Spleen (tissue), 11 donors: ENCODE measurements at regions not wholly inside any gene's neighbourhood (a gene's known extent, or its start where the extent isn't known, plus 50 kb on each side); places are given as distances from the start of the nearest gene placed in this dataset.

ENCODE experiments used
- DNase-seq: peaks from one replicate; pipeline ENCODE4 v3.0.0-alpha.2; 2020
- H3K27ac ChIP-seq, 8 donors: fragments of 200-600 bp; sonication (generic) in 7 of 8; 1 replicate in 4 of 8; 2 replicates in 4 of 8; pipeline versions ENCODE4 v1.5.0 to v1.8.0; 2016 to 2021; ENCODE audit warnings: inconsistent platforms in 4 of 8, mild to moderate bottlenecking in 4 of 8, moderate library complexity in 1 of 8
- H3K27me3 ChIP-seq, 7 donors: fragments of 200-600 bp; sonication (generic) in 6 of 7; replicated peaks in 1 of 7; 1 replicate in 4 of 7; 2 replicates in 3 of 7; pipeline versions ENCODE4 v1.5.0 to v1.8.0; 2016 to 2021; ENCODE audit warnings: inconsistent platforms in 3 of 7, mild to moderate bottlenecking in 1 of 7
- H3K36me3 ChIP-seq, 6 donors: fragments of 200-600 bp; sonication (generic) in 5 of 6; 1 replicate in 4 of 6; 2 replicates in 2 of 6; pipeline versions ENCODE4 v1.5.0 to v1.8.0; 2016 to 2021; ENCODE audit warnings: inconsistent platforms in 2 of 6
- H3K4me1 ChIP-seq, 6 donors: fragments of 200-600 bp; sonication (generic) in 5 of 6; 1 replicate in 3 of 6; 2 replicates in 3 of 6; pipeline versions ENCODE4 v1.5.0 to v1.8.0; 2016 to 2021; ENCODE audit warnings: inconsistent platforms in 3 of 6
- H3K4me3 ChIP-seq, 8 donors: fragments of 200-600 bp; sonication (generic) in 7 of 8; 1 replicate in 4 of 8; 2 replicates in 4 of 8; pipeline versions ENCODE4 v1.5.0 to v1.8.0; 2016 to 2021; ENCODE audit warnings: inconsistent platforms in 4 of 8, mild to moderate bottlenecking in 4 of 8, moderate library complexity in 2 of 8
- H3K9me3 ChIP-seq, 8 donors: fragments of 200-600 bp; sonication (generic) in 7 of 8; 1 replicate in 4 of 8; 2 replicates in 4 of 8; pipeline versions ENCODE4 v1.5.0 to v1.8.0; 2016 to 2021; ENCODE audit warnings: inconsistent platforms in 4 of 8
- POLR2A ChIP-seq, 3 donors: fragments of 450-650 bp; IDR thresholded peaks; one replicate each; pipeline ENCODE4 v1.5.1; 2017; ENCODE audit warnings: antibody characterized with exemption in 3 of 3, mild to moderate bottlenecking in 1 of 3
- POLR2AphosphoS5 ChIP-seq, 3 donors: sonication (generic); formaldehyde crosslinking; IDR thresholded peaks; one replicate each; pipeline ENCODE4 v1.5.1; 2017; ENCODE audit warnings: antibody characterized with exemption in 3 of 3
- WGBS, 5 donors: extraction: QIAGEN DNeasy Blood & Tissue Kit in 3 of 5; methylation state at CpG; one replicate each; pipeline versions ENCODE4 v1.1.5 to v1.1.7; 2013 to 2018; 5-methylcytosine and 5-hydroxymethylcytosine counted together
- intact Hi-C: fragments of 100-400 bp; cut with DNase I; formaldehyde crosslinking; loops from one replicate; pipeline ENCODE4 v1.15.0; 2023; ENCODE audit warnings: low total_unique reads
- TF ChIP-seq, protein P1 (sequence below), 11 experiments: fragments of 200-600 bp in 7 of 11; fragments of 450-650 bp in 4 of 11; sonication (generic) in 4 of 11; IDR thresholded peaks in 8 of 11; conservative IDR thresholded peaks in 3 of 11; 1 replicate in 7 of 11; 2 replicates in 4 of 11; pipeline versions ENCODE4 v1.4.0 to v1.8.0; 2016 to 2021; ENCODE audit warnings: antibody characterized with exemption in 11 of 11, inconsistent platforms in 4 of 11, mild to moderate bottlenecking in 1 of 11
- donor health status: healthy with polysubstance abuse.
- donor health status: DM: no; HTN: no; CAD: no; lungs with moderate emphysema.
- donor health status: DM: no; HTN: no; CAD: no.
- donor health status: Bipolar disorder and iron deficiency.
- donor health status: healthy.
- donor health status: DM: no; HTN: no; CAD: no.
- donor health status: DM: yes; HTN: yes; CAD: no.

DNA sequence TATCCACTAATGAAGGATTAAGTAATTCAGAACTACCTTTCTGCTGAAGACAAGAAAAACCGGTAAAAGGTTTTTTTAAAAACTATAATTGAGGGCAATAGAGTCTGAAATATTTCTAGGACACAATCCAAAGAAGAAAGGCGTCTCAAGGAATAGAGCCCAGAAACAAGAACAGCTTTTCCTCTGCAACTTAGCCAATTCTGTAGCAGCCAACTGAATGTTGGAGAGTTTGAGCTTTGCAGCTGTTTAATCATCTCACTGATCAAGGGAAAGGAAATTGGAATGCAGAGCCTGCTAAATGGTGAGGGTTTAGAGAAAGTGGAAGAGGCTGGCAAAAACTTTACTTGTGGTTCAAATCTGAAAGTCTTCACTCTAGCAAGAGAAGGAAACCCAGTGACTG lies 818.9 kb downstream of the KCNT2 start:
- Histone ChIP-seq H3K4me3 (no peak overlapping the region), H3K36me3 (no peaks in the 10 kb centered on the region), H3K9me3 (peaks cover 0 to 16% (median 6%) of the 10 kb centered on the region in 8 donors), H3K4me1 (no peaks in the 10 kb centered on the region), H3K27me3 (no peaks in the 10 kb centered on the region), H3K27ac (no peak overlapping the region)
- TF ChIP-seq POLR2AphosphoS5 (IDR thresholded peaks at IDR 0.05) = no peak
- TF ChIP-seq POLR2A (IDR thresholded peaks at IDR 0.05) = no peak
- TF ChIP-seq, protein P1, sequence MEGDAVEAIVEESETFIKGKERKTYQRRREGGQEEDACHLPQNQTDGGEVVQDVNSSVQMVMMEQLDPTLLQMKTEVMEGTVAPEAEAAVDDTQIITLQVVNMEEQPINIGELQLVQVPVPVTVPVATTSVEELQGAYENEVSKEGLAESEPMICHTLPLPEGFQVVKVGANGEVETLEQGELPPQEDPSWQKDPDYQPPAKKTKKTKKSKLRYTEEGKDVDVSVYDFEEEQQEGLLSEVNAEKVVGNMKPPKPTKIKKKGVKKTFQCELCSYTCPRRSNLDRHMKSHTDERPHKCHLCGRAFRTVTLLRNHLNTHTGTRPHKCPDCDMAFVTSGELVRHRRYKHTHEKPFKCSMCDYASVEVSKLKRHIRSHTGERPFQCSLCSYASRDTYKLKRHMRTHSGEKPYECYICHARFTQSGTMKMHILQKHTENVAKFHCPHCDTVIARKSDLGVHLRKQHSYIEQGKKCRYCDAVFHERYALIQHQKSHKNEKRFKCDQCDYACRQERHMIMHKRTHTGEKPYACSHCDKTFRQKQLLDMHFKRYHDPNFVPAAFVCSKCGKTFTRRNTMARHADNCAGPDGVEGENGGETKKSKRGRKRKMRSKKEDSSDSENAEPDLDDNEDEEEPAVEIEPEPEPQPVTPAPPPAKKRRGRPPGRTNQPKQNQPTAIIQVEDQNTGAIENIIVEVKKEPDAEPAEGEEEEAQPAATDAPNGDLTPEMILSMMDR (IDR thresholded peaks at IDR 0.05 in 8 of 11, conservative IDR thresholded peaks at IDR 0.05 in 3 of 11) = no peak
- no peak for DNase-seq
- intact Hi-C loops = no loop called here
- 76 to 91% (median 81%) methylated on average over 2 of the region's 2 CpGs for WGBS, 5 donors

DNA sequence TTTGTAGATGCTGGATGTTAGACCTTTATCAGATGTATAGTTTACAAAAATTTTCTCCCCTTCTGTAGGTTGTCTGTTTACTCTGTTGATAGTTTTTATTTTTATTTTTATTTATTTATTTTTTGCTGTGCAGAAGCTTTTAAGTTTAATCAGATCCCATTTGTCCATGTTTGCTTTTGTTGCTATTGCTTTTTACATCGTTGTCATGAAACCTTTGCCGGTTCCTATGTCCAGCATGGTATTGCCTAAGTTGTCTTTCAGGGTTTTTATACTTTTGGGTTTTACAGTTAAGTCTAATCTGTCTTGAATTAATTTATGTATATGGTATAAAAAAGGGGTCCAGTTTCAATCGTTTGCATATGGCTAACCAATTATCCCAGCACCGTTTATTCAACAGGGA lies 819.5 kb downstream of the KCNT2 start:
- WGBS, 5 donors = 74 to 97% (median 88%) methylated on average over 4 of the region's 4 CpGs
- Histone ChIP-seq H3K36me3 (no peaks in the 10 kb centered on the region), H3K9me3 (peaks cover 0 to 16% (median 6%) of the 10 kb centered on the region in 8 donors), H3K4me3 (no peak overlapping the region), H3K4me1 (no peaks in the 10 kb centered on the region), H3K27me3 (no peaks in the 10 kb centered on the region), H3K27ac (no peak overlapping the region)
- TF ChIP-seq, protein P1 (IDR thresholded peaks at IDR 0.05 in 8 of 11, conservative IDR thresholded peaks at IDR 0.05 in 3 of 11) = no peak
- TF ChIP-seq POLR2A (IDR thresholded peaks at IDR 0.05) (no peak), POLR2AphosphoS5 (IDR thresholded peaks at IDR 0.05) (no peak)
- no peak for DNase-seq
- intact Hi-C loops = no loop called here

DNA sequence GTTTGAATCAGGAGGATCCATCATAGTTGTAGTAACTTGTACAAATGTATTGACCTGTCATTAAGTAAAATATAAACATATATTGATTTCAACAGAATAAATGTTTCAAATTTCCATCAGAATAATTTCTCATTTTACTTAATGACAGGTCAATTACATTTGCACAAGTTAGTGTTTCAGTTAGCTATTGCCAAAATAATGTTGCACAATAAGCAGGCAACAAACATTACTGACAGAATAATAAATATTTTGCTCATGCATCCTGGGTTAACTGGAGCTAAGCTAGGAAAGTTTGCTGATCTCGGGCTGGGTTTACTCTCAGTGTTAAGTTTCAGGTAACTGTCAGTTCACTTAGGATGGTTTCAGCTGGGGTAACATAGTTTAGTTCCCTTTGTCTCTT lies 822.4 kb downstream of the KCNT2 start:
- intact Hi-C loops = no loop called here
- peaks cover 0 to 7% (median 0%) of the 10 kb centered on the region in 8 donors for H3K9me3 ChIP-seq
- no peak for TF ChIP-seq POLR2AphosphoS5 (IDR thresholded peaks at IDR 0.05)
- TF ChIP-seq, protein P1 (IDR thresholded peaks at IDR 0.05 in 8 of 11, conservative IDR thresholded peaks at IDR 0.05 in 3 of 11) = no peak
- TF ChIP-seq POLR2A (IDR thresholded peaks at IDR 0.05) = no peak
- H3K4me3 ChIP-seq = no peak overlapping the region
- no peaks in the 10 kb centered on the region for H3K36me3 ChIP-seq
- 74 to 85% (median 81%) methylated on average over 1 of the region's 1 CpG for WGBS, 5 donors
- H3K27me3 ChIP-seq = no peaks in the 10 kb centered on the region
- no peak for DNase-seq
- no peaks in the 10 kb centered on the region for H3K4me1 ChIP-seq
- H3K27ac ChIP-seq = no peak overlapping the region

DNA sequence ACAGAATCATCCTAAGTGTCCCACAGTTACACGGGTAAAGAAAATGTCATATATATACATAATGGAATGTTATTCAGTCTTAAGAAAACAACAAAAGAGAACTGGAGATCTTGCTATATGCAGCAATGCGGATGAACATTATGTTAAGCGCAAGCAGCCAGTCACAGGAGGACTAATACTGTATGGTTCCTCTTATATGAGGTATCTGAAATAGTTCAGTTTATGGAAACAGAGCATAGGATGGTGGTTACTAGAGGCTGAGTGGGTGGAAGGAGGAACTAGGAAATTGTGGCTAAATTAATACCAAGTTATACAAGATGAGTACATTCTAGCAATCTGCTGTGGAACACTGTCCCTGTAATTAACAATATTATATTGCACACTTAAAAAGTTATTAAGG lies 834.3 kb downstream of the KCNT2 start:
- H3K4me3 ChIP-seq = no peak overlapping the region
- H3K4me1 ChIP-seq = no peaks in the 10 kb centered on the region
- no peak for DNase-seq
- TF ChIP-seq, protein P1 (IDR thresholded peaks at IDR 0.05 in 8 of 11, conservative IDR thresholded peaks at IDR 0.05 in 3 of 11) = no peak
- TF ChIP-seq POLR2AphosphoS5 (IDR thresholded peaks at IDR 0.05) = no peak
- TF ChIP-seq POLR2A (IDR thresholded peaks at IDR 0.05) = no peak
- H3K36me3 ChIP-seq = no peaks in the 10 kb centered on the region
- H3K9me3 ChIP-seq = no peaks in the 10 kb centered on the region
- WGBS, 5 donors = 91 to 96% (median 92%) methylated on average over 3 of the region's 3 CpGs
- no peaks in the 10 kb centered on the region for H3K27me3 ChIP-seq
- intact Hi-C loops = no loop called here
- H3K27ac ChIP-seq = no peak overlapping the region
